Osteoblast (primary cell): ENCODE measurements at regions not wholly inside any gene's neighbourhood (a gene's known extent, or its start where the extent isn't known, plus 50 kb on each side); places are given as distances from the start of the nearest gene placed in this dataset.

Experiments used
- DNase-seq: peaks from one replicate; pipeline ENCODE4 v3.0.0; 2011; ENCODE audit warnings: low spot score, mixed read lengths; ENCODE audit not compliant: insufficient read length; ENCODE audit errors: missing footprints
- H2AFZ ChIP-seq: 2 replicates; pipeline ENCODE4 v1.6.0; 2011; ENCODE audit warnings: mild to moderate bottlenecking, low read length
- H3K27ac ChIP-seq: 2 replicates; pipeline ENCODE4 v1.5.1; 2011; ENCODE audit warnings: mild to moderate bottlenecking, low read depth, low read length, moderate library complexity
- H3K27me3 ChIP-seq: 2 replicates; pipeline ENCODE4 v1.6.0; 2012; ENCODE audit warnings: mild to moderate bottlenecking, control low read depth, inconsistent platforms, low read length, moderate library complexity; ENCODE audit not compliant: insufficient read depth
- H3K36me3 ChIP-seq: 2 replicates; pipeline ENCODE4 v1.5.1; 2011; ENCODE audit warnings: mild to moderate bottlenecking, low read length, control low read depth, moderate library complexity; ENCODE audit not compliant: insufficient read depth
- H3K4me1 ChIP-seq: 2 replicates; pipeline ENCODE4 v1.5.1; 2011; ENCODE audit warnings: mild to moderate bottlenecking, low read length, control low read depth, moderate library complexity; ENCODE audit not compliant: insufficient read depth
- H3K4me2 ChIP-seq: 2 replicates; pipeline ENCODE4 v1.6.0; 2011; ENCODE audit warnings: mild to moderate bottlenecking, low read length; ENCODE audit not compliant: insufficient read depth
- H3K4me3 ChIP-seq: fragments of 200-600 bp; sonication (generic); 3 replicates; pipeline ENCODE4 v1.5.1; 2012; ENCODE audit warnings: mild to moderate bottlenecking, low read length, inconsistent platforms; ENCODE audit not compliant: insufficient read depth
- H3K79me2 ChIP-seq: 2 replicates; pipeline ENCODE4 v1.6.0; 2012; ENCODE audit warnings: mild to moderate bottlenecking, low read length, control low read depth, inconsistent platforms; ENCODE audit not compliant: insufficient read depth
- H3K9me3 ChIP-seq: 2 replicates; pipeline ENCODE4 v1.5.1; 2011; ENCODE audit warnings: low read depth, low read length, control low read depth
- H4K20me1 ChIP-seq: 2 replicates; pipeline ENCODE4 v1.6.0; 2012; ENCODE audit warnings: mild to moderate bottlenecking, low read length, control low read depth; ENCODE audit not compliant: insufficient read depth
- TF ChIP-seq, protein P1 (sequence below): IDR thresholded peaks from 2 replicates; pipeline ENCODE4 v1.5.1; 2011; ENCODE audit warnings: mild to moderate bottlenecking, low read depth, low read length, moderate library complexity; ENCODE audit errors: extremely low read depth

DNA sequence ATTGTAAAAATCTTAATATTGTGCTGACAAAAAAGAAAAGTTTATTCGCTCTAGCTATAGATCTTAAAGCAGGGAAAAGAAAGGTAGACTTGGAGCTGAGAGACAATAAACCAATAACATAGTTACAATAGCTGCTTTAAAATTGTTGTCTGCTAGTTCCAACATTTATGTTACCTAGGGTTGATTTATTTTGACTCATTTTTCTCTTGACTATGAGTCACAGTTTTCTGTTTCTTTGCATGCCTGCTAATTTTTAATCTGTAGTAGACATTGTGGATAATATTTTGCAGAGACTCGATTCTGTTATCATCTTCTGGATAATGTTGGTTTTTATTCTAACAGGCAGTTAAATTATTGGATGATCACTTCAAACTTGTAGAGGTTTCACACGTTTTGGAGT lies 83.1 kb upstream of the TRPC6 start:
- no peak for DNase-seq
- no peaks in the 10 kb centered on the region for H3K36me3 ChIP-seq
- TF ChIP-seq, protein P1, sequence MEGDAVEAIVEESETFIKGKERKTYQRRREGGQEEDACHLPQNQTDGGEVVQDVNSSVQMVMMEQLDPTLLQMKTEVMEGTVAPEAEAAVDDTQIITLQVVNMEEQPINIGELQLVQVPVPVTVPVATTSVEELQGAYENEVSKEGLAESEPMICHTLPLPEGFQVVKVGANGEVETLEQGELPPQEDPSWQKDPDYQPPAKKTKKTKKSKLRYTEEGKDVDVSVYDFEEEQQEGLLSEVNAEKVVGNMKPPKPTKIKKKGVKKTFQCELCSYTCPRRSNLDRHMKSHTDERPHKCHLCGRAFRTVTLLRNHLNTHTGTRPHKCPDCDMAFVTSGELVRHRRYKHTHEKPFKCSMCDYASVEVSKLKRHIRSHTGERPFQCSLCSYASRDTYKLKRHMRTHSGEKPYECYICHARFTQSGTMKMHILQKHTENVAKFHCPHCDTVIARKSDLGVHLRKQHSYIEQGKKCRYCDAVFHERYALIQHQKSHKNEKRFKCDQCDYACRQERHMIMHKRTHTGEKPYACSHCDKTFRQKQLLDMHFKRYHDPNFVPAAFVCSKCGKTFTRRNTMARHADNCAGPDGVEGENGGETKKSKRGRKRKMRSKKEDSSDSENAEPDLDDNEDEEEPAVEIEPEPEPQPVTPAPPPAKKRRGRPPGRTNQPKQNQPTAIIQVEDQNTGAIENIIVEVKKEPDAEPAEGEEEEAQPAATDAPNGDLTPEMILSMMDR: no peak
- no peak overlapping the region for H2AFZ ChIP-seq
- H3K27me3 ChIP-seq: no peaks in the 10 kb centered on the region
- H3K4me2 ChIP-seq: no peak overlapping the region
- H3K27ac ChIP-seq: no peak overlapping the region
- H3K9me3 ChIP-seq: no peaks in the 10 kb centered on the region
- H4K20me1 ChIP-seq: no peaks in the 10 kb centered on the region
- no peaks in the 10 kb centered on the region for H3K79me2 ChIP-seq
- H3K4me1 ChIP-seq: no peaks in the 10 kb centered on the region
- no peak overlapping the region for H3K4me3 ChIP-seq

GRCh38 chr11:101661559-101661958 lies 77.8 kb upstream of the TRPC6 start:
- Histone ChIP-seq H3K4me3 (no peak overlapping the region), H3K27me3 (no peaks in the 10 kb centered on the region), H2AFZ (no peak overlapping the region), H3K36me3 (no peaks in the 10 kb centered on the region), H3K9me3 (no peaks in the 10 kb centered on the region), H3K4me2 (no peak overlapping the region), H3K79me2 (no peaks in the 10 kb centered on the region), H4K20me1 (no peaks in the 10 kb centered on the region), H3K27ac (no peak overlapping the region), H3K4me1 (no peaks in the 10 kb centered on the region)
- DNase-seq: no peak
- TF ChIP-seq, protein P1: no peak
